ENCODE measurements at regions not wholly inside any gene's neighbourhood (a gene's known extent, or its start where the extent isn't known, plus 50 kb on each side); places are given as distances from the start of the nearest gene placed in this dataset.
A peak's percentile ranks its signal among the peaks of the same experiment; 100 is the strongest.

- no TSS peak for BruUV-seq (replicated peaks)
- Mint-ChIP-seq H3K4me1 (ENCODE audit: low read depth, unreplicated experiment) (peaks cover 20% of the 10 kb centered on the region), H3K27me3 (ENCODE audit: unreplicated experiment) (peaks cover 19% of the 10 kb centered on the region), H3K9me3 (ENCODE audit: low read depth, unreplicated experiment) (peaks cover 4% of the 10 kb centered on the region), H3K4me3 (ENCODE audit: low read depth, unreplicated experiment) (no peak overlapping the region), H3K36me3 (ENCODE audit: insufficient read depth, unreplicated experiment) (peaks cover 13% of the 10 kb centered on the region), H3K27ac (ENCODE audit: unreplicated experiment) (no peak overlapping the region)
- CTCF ChIA-PET = interaction anchor here (1.4 kb wide), 1 partner anchor 15 kb away, joined by 3 read pairs; no protein-coding TSS in a partner anchor
- intact Hi-C loops (cut with micrococcal nuclease; ENCODE audit: unreplicated experiment) = no loop called here
- DNase-seq = no peak
- no peak for TF ChIP-seq CTCF (IDR thresholded peaks at IDR 0.05; ENCODE audit: unreplicated experiment)
These were observed 268.8 kb upstream of the SULF2 start for GRCh38 chr20:48054051-48054450.

GRCh38 chr20:48052475-48052835 lies 267.2 kb upstream of the SULF2 start:
- Mint-ChIP-seq H3K36me3 (ENCODE audit: insufficient read depth, unreplicated experiment) (peaks cover 13% of the 10 kb centered on the region), H3K27me3 (ENCODE audit: unreplicated experiment) (peaks cover 19% of the 10 kb centered on the region), H3K4me1 (ENCODE audit: low read depth, unreplicated experiment) (peaks cover 20% of the 10 kb centered on the region), H3K9me3 (ENCODE audit: low read depth, unreplicated experiment) (peaks cover 2% of the 10 kb centered on the region), H3K4me3 (ENCODE audit: low read depth, unreplicated experiment) (no peak overlapping the region), H3K27ac (ENCODE audit: unreplicated experiment) (peak overlapping the region; percentile 33)
- CTCF ChIA-PET = interaction anchor here (1.3 kb wide), 1 partner anchor 10 kb away, joined by 3 read pairs; no protein-coding TSS in a partner anchor
- intact Hi-C loops (cut with micrococcal nuclease; ENCODE audit: unreplicated experiment) = no loop called here
- no TSS peak for BruUV-seq (replicated peaks)
- DNase-seq = peak; percentile 59
- TF ChIP-seq CTCF (IDR thresholded peaks at IDR 0.05; ENCODE audit: unreplicated experiment) = no peak

- CTCF ChIA-PET = interaction anchor here (0.6 to 1.3 kb wide), 2 partner anchors 9 to 745 kb away, joined by 3 read pairs; no protein-coding TSS in a partner anchor
- TF ChIP-seq CTCF (IDR thresholded peaks at IDR 0.05; ENCODE audit: unreplicated experiment) = no peak
- Mint-ChIP-seq H3K27me3 (ENCODE audit: unreplicated experiment) (peaks cover 14% of the 10 kb centered on the region), H3K9me3 (ENCODE audit: low read depth, unreplicated experiment) (no peaks in the 10 kb centered on the region), H3K4me1 (ENCODE audit: low read depth, unreplicated experiment) (peaks cover 20% of the 10 kb centered on the region), H3K36me3 (ENCODE audit: insufficient read depth, unreplicated experiment) (peaks cover 13% of the 10 kb centered on the region), H3K27ac (ENCODE audit: unreplicated experiment) (peak overlapping the region; percentile 33), H3K4me3 (ENCODE audit: low read depth, unreplicated experiment) (no peak overlapping the region)
- intact Hi-C loops (cut with micrococcal nuclease; ENCODE audit: unreplicated experiment) = no loop called here
- BruUV-seq (replicated peaks) = no TSS peak
- peak; percentile 74 for DNase-seq
These were observed 266.7 kb upstream of the SULF2 start for GRCh38 chr20:48051794-48052474.

DNA sequence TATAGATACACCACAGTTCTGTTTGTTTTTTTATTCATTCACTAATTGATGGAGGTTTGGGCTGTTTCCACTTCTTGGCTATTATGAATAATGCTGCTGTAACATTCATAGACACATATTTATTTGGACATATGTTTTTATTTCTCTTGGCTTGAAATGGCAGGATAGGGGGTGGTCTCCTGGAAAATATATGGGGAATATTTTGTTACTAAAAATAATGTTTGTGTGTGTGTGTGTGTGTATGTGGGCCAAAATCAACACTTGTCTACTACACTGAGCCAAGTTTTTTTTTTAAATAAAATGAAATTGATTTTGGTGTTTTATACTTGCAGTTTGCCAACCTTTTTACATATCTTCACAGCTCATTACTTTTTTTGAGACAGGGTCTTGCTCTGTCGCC lies 264.4 kb upstream of the SULF2 start:
- Mint-ChIP-seq H3K4me1 (ENCODE audit: low read depth, unreplicated experiment) (peaks cover 20% of the 10 kb centered on the region), H3K27me3 (ENCODE audit: unreplicated experiment) (peaks cover 19% of the 10 kb centered on the region), H3K36me3 (ENCODE audit: insufficient read depth, unreplicated experiment) (peaks cover 13% of the 10 kb centered on the region), H3K4me3 (ENCODE audit: low read depth, unreplicated experiment) (no peak overlapping the region), H3K9me3 (ENCODE audit: low read depth, unreplicated experiment) (no peaks in the 10 kb centered on the region), H3K27ac (ENCODE audit: unreplicated experiment) (no peak overlapping the region)
- CTCF ChIA-PET = no interaction called here
- no peak for TF ChIP-seq CTCF (IDR thresholded peaks at IDR 0.05; ENCODE audit: unreplicated experiment)
- DNase-seq = no peak
- no TSS peak for BruUV-seq (replicated peaks)
- intact Hi-C loops (cut with micrococcal nuclease; ENCODE audit: unreplicated experiment) = no loop called here
